MM.1S (cell line): ENCODE measurements at regions not wholly inside any gene's neighbourhood (a gene's known extent, or its start where the extent isn't known, plus 50 kb on each side); places are given as distances from the start of the nearest gene placed in this dataset.
"Not testable (repeated sequence)": the region's sequence is repeated elsewhere in the genome, so short reads cannot be mapped to it uniquely, and the experiment has no call there.

Experiments
- DNase-seq: peaks from one replicate; pipeline ENCODE4 v3.0.0-alpha.2; 2015
- H2AFZ ChIP-seq: fragments of 300-600 bp; sonication (generic); 2 replicates; pipeline ENCODE4 v1.6.0; 2016; ENCODE audit warnings: antibody characterized with exemption, low read length
- H3F3A ChIP-seq: fragments of 300-600 bp; sonication (generic); 2 replicates; pipeline ENCODE4 v1.6.1; 2016; ENCODE audit warnings: mild to moderate bottlenecking, antibody characterized with exemption, low read length, moderate library complexity, mixed read lengths; ENCODE audit not compliant: insufficient read depth
- H3K27ac ChIP-seq: fragments of 300-600 bp; sonication (generic); 2 replicates; pipeline ENCODE4 v1.5.1; 2016; ENCODE audit warnings: mild to moderate bottlenecking, low read length
- H3K27me3 ChIP-seq: fragments of 300-600 bp; sonication (generic); replicated peaks from 2 replicates; pipeline ENCODE4 v1.6.0; 2016; ENCODE audit warnings: low read length; ENCODE audit not compliant: insufficient read depth
- H3K36me3 ChIP-seq: fragments of 300-600 bp; sonication (generic); replicated peaks from 2 replicates; pipeline ENCODE4 v1.6.1; 2016; ENCODE audit warnings: mild to moderate bottlenecking, low read length, mixed read lengths; ENCODE audit not compliant: insufficient read depth
- H3K4me1 ChIP-seq: fragments of 300-600 bp; sonication (generic); 2 replicates; pipeline ENCODE4 v1.6.1; 2016; ENCODE audit warnings: low read length, mixed read lengths
- H3K4me2 ChIP-seq: fragments of 300-600 bp; sonication (generic); 2 replicates; pipeline ENCODE4 v1.6.0; 2016; ENCODE audit warnings: low read depth, low read length
- H3K4me3 ChIP-seq: fragments of 300-600 bp; sonication (generic); 2 replicates; pipeline ENCODE4 v1.5.1; 2016; ENCODE audit warnings: low read length, mixed read lengths
- H3K79me2 ChIP-seq: fragments of 300-600 bp; sonication (generic); 2 replicates; pipeline ENCODE4 v1.6.1; 2016; ENCODE audit warnings: mixed run types, low read length, mixed read lengths
- H3K9ac ChIP-seq: fragments of 300-600 bp; sonication (generic); 2 replicates; pipeline ENCODE4 v1.6.1; 2016; ENCODE audit warnings: low read length, mixed read lengths
- H3K9me2 ChIP-seq: fragments of 300-600 bp; sonication (generic); replicated peaks from 2 replicates; pipeline ENCODE4 v1.6.1; 2016; ENCODE audit warnings: mild to moderate bottlenecking, low read length, mixed read lengths; ENCODE audit not compliant: insufficient read depth
- H3K9me3 ChIP-seq: fragments of 300-600 bp; sonication (generic); replicated peaks from 2 replicates; pipeline ENCODE4 v1.6.1; 2016; ENCODE audit warnings: mild to moderate bottlenecking, low read length, mixed read lengths; ENCODE audit not compliant: insufficient read depth
- H4K20me1 ChIP-seq: fragments of 300-600 bp; sonication (generic); 2 replicates; pipeline ENCODE4 v1.6.1; 2016; ENCODE audit warnings: mild to moderate bottlenecking, low read length, moderate library complexity, mixed read lengths; ENCODE audit not compliant: insufficient read depth
- EZH2 ChIP-seq: fragments of 300-600 bp; sonication (generic); optimal IDR thresholded peaks from 2 replicates; pipeline ENCODE3; 2017; ENCODE audit warnings: low read depth, mild to moderate bottlenecking, antibody characterized with exemption, low read length, mixed read lengths
- EZH2phosphoT487 ChIP-seq: fragments of 300-600 bp; sonication (generic); IDR thresholded peaks from 2 replicates; pipeline ENCODE4 v1.6.1; 2018; ENCODE audit warnings: antibody characterized with exemption, low read length
- TF ChIP-seq, protein P1 (sequence below): fragments of 300-600 bp; sonication (generic); IDR thresholded peaks from 2 replicates; pipeline ENCODE4 v1.5.1; 2016; ENCODE audit warnings: antibody characterized with exemption, low read length, mixed read lengths

DNA sequence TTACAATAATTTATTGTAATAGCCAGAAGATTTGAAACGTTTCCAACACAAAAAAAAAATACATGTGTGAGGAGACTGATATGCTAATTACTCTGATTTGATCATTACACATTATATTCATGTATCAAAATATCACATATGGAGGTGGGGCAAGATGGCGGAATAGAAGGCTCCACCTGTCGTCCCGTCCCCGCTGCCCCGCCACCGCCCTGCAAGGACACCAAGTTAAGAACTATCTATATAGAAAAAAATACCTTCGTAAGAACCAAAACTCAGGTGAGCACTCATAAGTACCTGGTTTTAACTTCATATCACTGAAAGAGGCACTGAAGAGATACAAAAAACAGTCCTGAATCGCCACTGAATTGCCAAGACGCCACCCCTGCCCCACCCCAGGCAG, 60.9 kb upstream of the SCRG1 start:
- no peaks in the 10 kb centered on the region for H3F3A ChIP-seq
- H3K9me3 ChIP-seq, result no peaks in the 10 kb centered on the region
- no peak overlapping the region for H2AFZ ChIP-seq
- TF ChIP-seq, protein P1, sequence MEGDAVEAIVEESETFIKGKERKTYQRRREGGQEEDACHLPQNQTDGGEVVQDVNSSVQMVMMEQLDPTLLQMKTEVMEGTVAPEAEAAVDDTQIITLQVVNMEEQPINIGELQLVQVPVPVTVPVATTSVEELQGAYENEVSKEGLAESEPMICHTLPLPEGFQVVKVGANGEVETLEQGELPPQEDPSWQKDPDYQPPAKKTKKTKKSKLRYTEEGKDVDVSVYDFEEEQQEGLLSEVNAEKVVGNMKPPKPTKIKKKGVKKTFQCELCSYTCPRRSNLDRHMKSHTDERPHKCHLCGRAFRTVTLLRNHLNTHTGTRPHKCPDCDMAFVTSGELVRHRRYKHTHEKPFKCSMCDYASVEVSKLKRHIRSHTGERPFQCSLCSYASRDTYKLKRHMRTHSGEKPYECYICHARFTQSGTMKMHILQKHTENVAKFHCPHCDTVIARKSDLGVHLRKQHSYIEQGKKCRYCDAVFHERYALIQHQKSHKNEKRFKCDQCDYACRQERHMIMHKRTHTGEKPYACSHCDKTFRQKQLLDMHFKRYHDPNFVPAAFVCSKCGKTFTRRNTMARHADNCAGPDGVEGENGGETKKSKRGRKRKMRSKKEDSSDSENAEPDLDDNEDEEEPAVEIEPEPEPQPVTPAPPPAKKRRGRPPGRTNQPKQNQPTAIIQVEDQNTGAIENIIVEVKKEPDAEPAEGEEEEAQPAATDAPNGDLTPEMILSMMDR, result no peak
- TF ChIP-seq EZH2phosphoT487 (no peak), EZH2 (no peak)
- no peaks in the 10 kb centered on the region for H3K9me2 ChIP-seq
- no peak overlapping the region for H3K27ac ChIP-seq
- no peak overlapping the region for H3K9ac ChIP-seq
- H3K4me3 ChIP-seq, result no peak overlapping the region
- no peaks in the 10 kb centered on the region for H3K4me1 ChIP-seq
- no peak for DNase-seq
- H3K4me2 ChIP-seq, result no peak overlapping the region
- no peaks in the 10 kb centered on the region for H3K27me3 ChIP-seq
- no peaks in the 10 kb centered on the region for H3K36me3 ChIP-seq
- H4K20me1 ChIP-seq, result no peaks in the 10 kb centered on the region
- no peaks in the 10 kb centered on the region for H3K79me2 ChIP-seq

DNA sequence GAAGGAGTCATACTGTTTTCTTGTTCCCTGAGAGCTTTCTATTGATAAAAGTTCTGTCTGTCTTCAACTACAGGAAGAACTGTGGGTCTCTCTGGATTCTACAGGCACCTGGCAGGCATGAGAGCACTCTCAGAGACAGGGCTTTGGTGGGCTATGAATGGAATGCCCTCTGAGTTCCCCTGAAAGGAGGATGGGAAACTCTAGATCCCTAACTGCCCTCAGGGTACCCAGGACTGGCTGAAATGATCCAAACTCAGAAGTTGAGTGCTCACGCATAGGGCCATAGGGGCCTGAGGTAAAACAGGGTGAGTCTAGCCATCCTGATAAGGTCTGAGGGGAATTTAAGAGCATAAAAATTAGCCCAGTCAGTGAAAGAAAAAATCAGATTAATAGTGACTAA, 59.0 kb upstream of the SCRG1 start:
- Histone ChIP-seq H2AFZ (no peak overlapping the region), H3F3A (no peaks in the 10 kb centered on the region)
- no peak for TF ChIP-seq EZH2
- TF ChIP-seq, protein P1, result no peak
- TF ChIP-seq EZH2phosphoT487, result no peak

DNA sequence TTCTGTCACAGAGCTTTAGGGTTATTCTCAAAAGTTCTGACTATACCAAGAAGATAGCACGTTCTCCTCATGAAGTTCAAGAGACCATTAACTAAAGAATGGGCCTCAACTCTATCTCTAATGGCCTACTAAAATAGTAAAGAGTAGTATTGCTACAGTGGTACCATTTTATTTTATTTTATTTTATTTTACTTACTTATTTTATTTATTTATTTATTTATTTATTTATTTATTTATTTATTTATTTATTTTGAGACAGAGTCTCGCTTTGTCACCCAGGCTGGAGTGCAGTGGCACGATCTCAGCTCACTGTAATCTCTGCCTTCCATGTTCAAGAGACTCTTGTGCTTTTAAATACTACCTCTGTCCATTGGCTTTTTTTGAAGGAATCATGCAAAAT, 52.5 kb upstream of the SCRG1 start:
- H3K27ac ChIP-seq, H3K9me2 ChIP-seq, H4K20me1 ChIP-seq, H2AFZ ChIP-seq, H3K9me3 ChIP-seq, H3F3A ChIP-seq, DNase-seq, H3K79me2 ChIP-seq, H3K4me3 ChIP-seq, H3K27me3 ChIP-seq, H3K9ac ChIP-seq, H3K4me2 ChIP-seq, H3K36me3 ChIP-seq: not testable (repeated sequence)
- H3K4me1 ChIP-seq, result peaks cover 12% of the 10 kb centered on the region

More for the DNA sequence above, 59.0 kb upstream of the SCRG1 start:
- Histone ChIP-seq H4K20me1 (no peaks in the 10 kb centered on the region), H3K9me3 (no peaks in the 10 kb centered on the region), H3K27me3 (no peaks in the 10 kb centered on the region), H3K36me3 (no peaks in the 10 kb centered on the region), H3K4me2 (no peak overlapping the region), H3K79me2 (no peaks in the 10 kb centered on the region), H3K27ac (no peak overlapping the region), H3K4me1 (no peaks in the 10 kb centered on the region), H3K4me3 (no peak overlapping the region), H3K9ac (no peak overlapping the region), H3K9me2 (no peaks in the 10 kb centered on the region)
- DNase-seq, result no peak

DNA sequence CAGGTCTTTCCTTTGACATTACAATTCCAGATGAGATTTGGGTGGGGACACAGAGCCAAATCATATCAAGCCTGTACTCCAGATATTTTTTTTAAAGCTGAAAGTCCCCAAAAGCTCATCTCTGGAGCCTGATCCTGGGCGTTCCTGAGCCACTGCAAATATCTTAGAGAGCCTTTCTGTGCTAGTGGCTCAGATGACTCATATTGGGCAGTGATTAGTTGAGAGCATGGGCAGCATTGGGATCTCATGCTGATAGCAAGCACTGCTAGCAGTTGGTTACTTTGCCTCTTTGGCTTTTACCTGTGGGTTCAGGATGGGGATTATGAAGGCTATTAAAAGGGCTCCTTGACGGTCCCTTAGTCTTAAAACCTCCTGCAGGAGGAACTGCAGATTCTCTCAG, 51.4 kb upstream of the SCRG1 start:
- Histone ChIP-seq H3K27me3 (no peaks in the 10 kb centered on the region), H3K4me3 (no peak overlapping the region), H3K4me2 (no peak overlapping the region), H3K36me3 (no peaks in the 10 kb centered on the region), H3F3A (no peaks in the 10 kb centered on the region), H3K4me1 (peaks cover 16% of the 10 kb centered on the region), H3K79me2 (no peaks in the 10 kb centered on the region), H2AFZ (no peak overlapping the region), H3K9ac (no peak overlapping the region), H3K27ac (no peak overlapping the region), H4K20me1 (no peaks in the 10 kb centered on the region), H3K9me3 (no peaks in the 10 kb centered on the region), H3K9me2 (no peaks in the 10 kb centered on the region)
- DNase-seq, result no peak
- TF ChIP-seq EZH2, result no peak
- TF ChIP-seq EZH2phosphoT487, result no peak
- TF ChIP-seq, protein P1, result no peak
